H1 (cell line): ENCODE measurements at regions not wholly inside any gene's neighbourhood (a gene's known extent, or its start where the extent isn't known, plus 50 kb on each side); places are given as distances from the start of the nearest gene placed in this dataset.

Source experiments
- CTCF ChIA-PET: fragments of 300-600 bp; sonication (Branson Sonifier 250); formaldehyde crosslinking; loops from one replicate; lab custom pipeline; 2021; ENCODE audit not compliant: partially characterized antibody; lab: Charles Lee
- POLR2A ChIA-PET: fragments of 300-600 bp; sonication (Branson Sonifier 250); formaldehyde crosslinking; loops from one replicate; lab custom pipeline; 2021; ENCODE audit warnings: inconsistent platforms; ENCODE audit not compliant: partially characterized antibody; lab: Charles Lee
- DNase-seq, 2 experiments: peaks; one replicate each; pipeline versions ENCODE4 v3.0.0 to v3.0.0-alpha.2; 2010 to 2022; ENCODE audit warnings: low spot score in 2 of 2, low read depth in 1 of 2, mixed read lengths in 1 of 2
- FAIRE-seq: peaks from 2 replicates; lab custom pipeline; 2011; peaks lifted over from hg19 to GRCh38; lab: Jason Lieb, UNC
- H2AFZ ChIP-seq: 2 replicates; pipeline ENCODE4 v1.8.1; 2012; ENCODE audit warnings: low read length, inconsistent platforms
- H2AK5ac ChIP-seq: 2 replicates; pipeline ENCODE4 v1.6.1; 2013; ENCODE audit warnings: low read depth, low read length
- H2BK120ac ChIP-seq: replicated peaks from 2 replicates; pipeline ENCODE3; 2013; ENCODE audit warnings: low read depth, low read length, inconsistent platforms
- H2BK12ac ChIP-seq: 2 replicates; pipeline ENCODE4 v1.6.1; 2013; ENCODE audit warnings: low read depth, low read length
- H2BK15ac ChIP-seq: 2 replicates; pipeline ENCODE4 v1.6.1; 2013; ENCODE audit warnings: low read length
- H2BK20ac ChIP-seq: 2 replicates; pipeline ENCODE4 v1.6.1; 2013; ENCODE audit warnings: low read length
- H2BK5ac ChIP-seq: 2 replicates; pipeline ENCODE4 v1.6.1; 2013; ENCODE audit warnings: low read depth, low read length
- H3K14ac ChIP-seq: 2 replicates; pipeline ENCODE4 v1.6.1; 2013; ENCODE audit warnings: inconsistent platforms; ENCODE audit not compliant: insufficient read length
- H3K18ac ChIP-seq: 2 replicates; pipeline ENCODE4 v1.6.1; 2013; ENCODE audit warnings: low read length; ENCODE audit errors: extremely low read depth
- H3K23ac ChIP-seq: 2 replicates; pipeline ENCODE4 v1.6.1; 2013; ENCODE audit warnings: inconsistent platforms; ENCODE audit not compliant: insufficient read length
- H3K23me2 ChIP-seq: 2 replicates; pipeline ENCODE4 v1.6.1; 2013; ENCODE audit warnings: low read depth, low read length
- H3K27ac ChIP-seq: 2 replicates; pipeline ENCODE4 v1.6.1; 2011; ENCODE audit warnings: low read depth, low read length, inconsistent platforms
- H3K27me3 ChIP-seq, 4 experiments: replicated peaks in 1 of 4; 1 replicate in 1 of 4; 2 replicates in 3 of 4; pipeline versions ENCODE4 v1.6.1 to v1.8.1; 2011 to 2013; ENCODE audit warnings: low read length in 3 of 4, mild to moderate bottlenecking in 3 of 4, inconsistent platforms in 2 of 4, mixed read lengths in 2 of 4, moderate library complexity in 1 of 4; ENCODE audit not compliant: control insufficient read depth in 3 of 4, insufficient read depth in 3 of 4; ENCODE audit errors: extremely low read depth in 1 of 4
- H3K36me3 ChIP-seq, 4 experiments: 2 replicates each; pipeline versions ENCODE4 v1.6.1 to v1.8.1; 2011 to 2013; ENCODE audit warnings: mild to moderate bottlenecking in 4 of 4, low read length in 3 of 4, moderate library complexity in 2 of 4, control low read depth in 1 of 4, inconsistent platforms in 1 of 4; ENCODE audit not compliant: insufficient read depth in 4 of 4, control insufficient read depth in 2 of 4
- H3K4ac ChIP-seq: replicated peaks from 2 replicates; pipeline ENCODE3; 2013; ENCODE audit warnings: low read length, low read depth, mixed read lengths, inconsistent platforms; ENCODE audit not compliant: insufficient read length
- H3K4me1 ChIP-seq, 4 experiments: replicated peaks in 1 of 4; 1 replicate in 1 of 4; 2 replicates in 3 of 4; pipeline versions ENCODE4 v1.6.1 to v1.8.1; 2011 to 2013; ENCODE audit warnings: low read length in 3 of 4, inconsistent platforms in 2 of 4, mixed read lengths in 1 of 4; ENCODE audit not compliant: insufficient read depth in 4 of 4, control insufficient read depth in 3 of 4
- H3K4me2 ChIP-seq, 2 experiments: 2 replicates each; pipeline versions ENCODE4 v1.6.1 to v1.8.1; 2011 to 2013; ENCODE audit warnings: low read depth in 2 of 2, low read length in 2 of 2, control low read depth in 1 of 2, inconsistent platforms in 1 of 2, mild to moderate bottlenecking in 1 of 2; ENCODE audit not compliant: insufficient read depth in 1 of 2
- H3K4me3 ChIP-seq, 4 experiments: fragments of 200-600, 300-600 bp in 1 of 4; sonication (generic), shearing (Covaris generic), sonication (Bioruptor Twin) in 1 of 4; 2 replicates each; pipeline versions ENCODE4 v1.5.1 to v1.8.1; 2011 to 2016; ENCODE audit warnings: low read length in 4 of 4, low read depth in 3 of 4, control low read depth in 2 of 4, inconsistent platforms in 2 of 4, mild to moderate bottlenecking in 2 of 4, mixed read lengths in 1 of 4, moderate library complexity in 1 of 4; ENCODE audit not compliant: insufficient read depth in 2 of 4; ENCODE audit errors: extremely low read depth in 1 of 4
- H3K56ac ChIP-seq: replicated peaks from 2 replicates; pipeline ENCODE3; 2013; ENCODE audit warnings: low read depth, mild to moderate bottlenecking, mixed read lengths, low read length, inconsistent platforms; ENCODE audit not compliant: insufficient read length
- H3K79me1 ChIP-seq: 2 replicates; pipeline ENCODE4 v1.6.1; 2013; ENCODE audit warnings: low read depth, low read length, control low read depth
- H3K79me2 ChIP-seq, 2 experiments: 2 replicates each; pipeline versions ENCODE4 v1.6.1 to v1.8.1; 2012 to 2013; ENCODE audit warnings: low read length in 2 of 2, mild to moderate bottlenecking in 2 of 2, inconsistent platforms in 1 of 2; ENCODE audit not compliant: insufficient read depth in 2 of 2, control insufficient read depth in 1 of 2
- H3K9ac ChIP-seq, 4 experiments: replicated peaks in 1 of 4; 1 replicate in 1 of 4; 2 replicates in 3 of 4; pipeline versions ENCODE4 v1.6.1 to v1.8.1; 2011 to 2013; ENCODE audit warnings: low read depth in 3 of 4, low read length in 3 of 4, control low read depth in 2 of 4, mild to moderate bottlenecking in 2 of 4, moderate library complexity in 2 of 4, inconsistent platforms in 1 of 4; ENCODE audit errors: extremely low read depth in 1 of 4
- H3K9me3 ChIP-seq, 2 experiments: 2 replicates each; pipeline versions ENCODE4 v1.6.1 to v1.8.1; 2012 to 2013; ENCODE audit warnings: mild to moderate bottlenecking in 2 of 2, moderate library complexity in 2 of 2, control low read depth in 1 of 2, inconsistent platforms in 1 of 2, low read depth in 1 of 2, low read length in 1 of 2, mixed read lengths in 1 of 2; ENCODE audit not compliant: insufficient read depth in 2 of 2
- H4K20me1 ChIP-seq, 2 experiments: replicated peaks in 1 of 2; 2 replicates each; pipeline versions ENCODE3 to v1.8.1; 2011 to 2013; ENCODE audit warnings: inconsistent platforms in 2 of 2, low read length in 2 of 2, mild to moderate bottlenecking in 1 of 2; ENCODE audit not compliant: insufficient read depth in 2 of 2, control insufficient read depth in 1 of 2
- H4K5ac ChIP-seq: 2 replicates; pipeline ENCODE4 v1.6.1; 2013; ENCODE audit warnings: low read length, low read depth, mixed read lengths, inconsistent platforms; ENCODE audit not compliant: insufficient read length
- H4K8ac ChIP-seq: 2 replicates; pipeline ENCODE4 v1.8.0; 2013; ENCODE audit warnings: mild to moderate bottlenecking, moderate library complexity, low read length, inconsistent platforms; ENCODE audit not compliant: insufficient read depth; ENCODE audit errors: extremely low read depth
- H4K91ac ChIP-seq: replicated peaks from 2 replicates; pipeline ENCODE3; 2013; ENCODE audit warnings: low read length, mixed read lengths, inconsistent platforms; ENCODE audit not compliant: insufficient read length
- CBX5 ChIP-seq: fragments of 300-800, 300-1000 bp; sonication (generic); IDR thresholded peaks from 2 replicates; pipeline ENCODE4 v1.7.1; 2016; ENCODE audit warnings: antibody characterized with exemption, low read length, low read depth
- CTCF ChIP-seq, 3 experiments: IDR thresholded peaks; 1 replicate in 2 of 3; 2 replicates in 1 of 3; pipeline versions ENCODE4 v1.5.1 to v1.6.1; 2011; ENCODE audit warnings: low read length in 3 of 3, mild to moderate bottlenecking in 3 of 3, inconsistent platforms in 2 of 3, low read depth in 1 of 3, moderate library complexity in 1 of 3; ENCODE audit not compliant: insufficient read depth in 1 of 3; ENCODE audit errors: control extremely low read depth in 1 of 3
- E2F6 ChIP-seq: IDR thresholded peaks from 2 replicates; pipeline ENCODE4 v1.6.1; 2012; ENCODE audit warnings: inconsistent platforms
- EGR1 ChIP-seq: IDR thresholded peaks from 2 replicates; pipeline ENCODE4 v1.6.1; 2011; ENCODE audit warnings: low read depth, low read length, borderline replicate concordance
- KDM1A ChIP-seq: fragments of 200-600, 300-600 bp; sonication (generic); IDR thresholded peaks from 2 replicates; pipeline ENCODE4 v1.7.1; 2016; ENCODE audit warnings: mild to moderate bottlenecking, low read length, borderline replicate concordance
- NRF1 ChIP-seq: IDR thresholded peaks from 2 replicates; pipeline ENCODE4 v1.6.1; 2011; ENCODE audit warnings: mild to moderate bottlenecking, low read depth, low read length, improper control_type of control experiment
- POLR2AphosphoS5 ChIP-seq: IDR thresholded peaks from 2 replicates; pipeline ENCODE4 v1.6.1; 2011; ENCODE audit warnings: low read depth, low read length
- RFX5 ChIP-seq: IDR thresholded peaks from 2 replicates; pipeline ENCODE4 v1.6.1; 2011; ENCODE audit warnings: low read depth, low read length, improper control_type of control experiment, borderline replicate concordance
- SIN3A ChIP-seq, 2 experiments: IDR thresholded peaks in 1 of 2; conservative IDR thresholded peaks in 1 of 2; 2 replicates each; pipeline ENCODE4 v1.6.1; 2011 to 2012; ENCODE audit warnings: low read length in 2 of 2, improper control_type of control experiment in 1 of 2, low read depth in 1 of 2, mild to moderate bottlenecking in 1 of 2
- SIX5 ChIP-seq: IDR thresholded peaks from 2 replicates; pipeline ENCODE4 v1.6.1; 2011; ENCODE audit warnings: mild to moderate bottlenecking, low read depth, low read length
- SP2 ChIP-seq: IDR thresholded peaks from 2 replicates; pipeline ENCODE4 v1.6.1; 2012; ENCODE audit warnings: mild to moderate bottlenecking, low read length, inconsistent platforms
- TAF1 ChIP-seq: IDR thresholded peaks from 2 replicates; pipeline ENCODE4 v1.6.1; 2011; ENCODE audit warnings: mild to moderate bottlenecking, low read depth, low read length
- WGBS, 2 experiments: shearing (Covaris generic) in 1 of 2; methylation state at CpG; one replicate each; pipeline versions ENCODE4 v1.1.6 to v1.1.7; 2013 to 2015; ENCODE audit warnings: low lambda C conversion rate in 2 of 2, mixed read lengths in 2 of 2, inconsistent platforms in 1 of 2, low coverage in 1 of 2, missing lambda C conversion rate in 1 of 2; ENCODE audit not compliant: insufficient replicate concordance in 2 of 2, insufficient coverage in 1 of 2, insufficient read length in 1 of 2; ENCODE audit errors: extremely low coverage in 1 of 2, missing lambda C conversion rate in 1 of 2; 5-methylcytosine and 5-hydroxymethylcytosine counted together

GRCh38 chr15:69624816-69625215, 172.2 kb downstream of the RPLP1 start:
- H3K27ac ChIP-seq, result no peak overlapping the region
- no peak overlapping the region for H3K56ac ChIP-seq
- no peaks in the 10 kb centered on the region for H3K36me3 ChIP-seq
- no peak overlapping the region for H4K8ac ChIP-seq
- no peaks in the 10 kb centered on the region for H3K27me3 ChIP-seq
- H2AK5ac ChIP-seq, result no peak overlapping the region
- no peak overlapping the region for H3K23ac ChIP-seq
- H2BK5ac ChIP-seq, result no peak overlapping the region
- H3K18ac ChIP-seq, result no peak overlapping the region
- H4K91ac ChIP-seq, result no peak overlapping the region
- no peak overlapping the region for H2BK120ac ChIP-seq
- no peak overlapping the region for H2AFZ ChIP-seq
- H3K9ac ChIP-seq, result no peak overlapping the region
- no peaks in the 10 kb centered on the region for H3K4me1 ChIP-seq
- no peak overlapping the region for H3K4ac ChIP-seq
- no peaks in the 10 kb centered on the region for H3K79me2 ChIP-seq
- H2BK20ac ChIP-seq, result no peak overlapping the region
- WGBS, 2 experiments, result 83% methylated on average over 3 of the region's 3 CpGs; no CpG with 5 or more reads in 1 of the 2 experiments
- no peak overlapping the region for H3K4me2 ChIP-seq
- no peak overlapping the region for H4K5ac ChIP-seq
- FAIRE-seq (no peak), DNase-seq (no peak)
- POLR2A ChIA-PET, result no interaction called here
- no peak overlapping the region for H2BK15ac ChIP-seq
- H4K20me1 ChIP-seq, result no peaks in the 10 kb centered on the region
- H3K79me1 ChIP-seq, result no peaks in the 10 kb centered on the region
- H3K14ac ChIP-seq, result no peak overlapping the region
- no peak overlapping the region for H2BK12ac ChIP-seq
- no peak overlapping the region for H3K4me3 ChIP-seq
- H3K23me2 ChIP-seq, result no peaks in the 10 kb centered on the region
- CTCF ChIA-PET, result interaction anchor here (1.1 kb wide), 1 partner anchor 29 kb away, joined by 5 read pairs; no protein-coding TSS in a partner anchor
- H3K9me3 ChIP-seq, result peaks cover 8 to 11% of the 10 kb centered on the region in 2 experiments; a peak in 2 of 4 replicates
- TF ChIP-seq NRF1 (no peak), RFX5 (no peak), SIX5 (no peak), KDM1A (no peak), POLR2AphosphoS5 (no peak), SIN3A (conservative IDR thresholded peaks at IDR 0.05 in 1 of 2, IDR thresholded peaks at IDR 0.05 in 1 of 2; ENCODE audit: low read depth in 1 of 2, low read length in 2 of 2) (no peak), CTCF (IDR thresholded peaks at IDR 0.05; ENCODE audit: control extremely low read depth in 1 of 3, insufficient read depth in 1 of 3, low read depth in 1 of 3, low read length in 3 of 3) (no peak), CBX5 (no peak), TAF1 (no peak), EGR1 (no peak), SP2 (no peak), E2F6 (no peak)
